CD4-positive, alpha-beta T cell treated with Interferon alpha-2 for 1 hour (primary cell): ENCODE measurements at regions not wholly inside any gene's neighbourhood (a gene's known extent, or its start where the extent isn't known, plus 50 kb on each side); places are given as distances from the start of the nearest gene placed in this dataset.
"Not testable (repeated sequence)": the region's sequence is repeated elsewhere in the genome, so short reads cannot be mapped to it uniquely, and the experiment has no call there.

Experiments used
- DNase-seq, 2 donors: peaks; one replicate each; pipeline ENCODE4 v3.0.0-alpha.2; 2020 to 2022

- DNase-seq, result no peak
Observed at GRCh38 chr20:53764415-53764800, 170.8 kb upstream of the ZNF217 start.

- no peak for DNase-seq
Observed at GRCh38 chr20:53763707-53764414, 170.2 kb upstream of the ZNF217 start.

- not testable (repeated sequence) for DNase-seq
Observed at GRCh38 chr20:53762423-53762798, 168.8 kb upstream of the ZNF217 start.

GRCh38 chr20:53760025-53760441 is 166.4 kb upstream of the ZNF217 start:
- peak in 1 of 2 donors; percentile 43 for DNase-seq

GRCh38 chr20:53757472-53757913 is 163.9 kb upstream of the ZNF217 start:
- no peak for DNase-seq

GRCh38 chr20:53755733-53756531 is 162.3 kb upstream of the ZNF217 start:
- DNase-seq, result no peak

- DNase-seq, result no peak
Observed at GRCh38 chr20:53753880-53754459, 160.3 kb upstream of the ZNF217 start.

GRCh38 chr20:53752971-53753879 is 159.6 kb upstream of the ZNF217 start:
- no peak for DNase-seq

GRCh38 chr20:53752583-53752970 is 158.9 kb upstream of the ZNF217 start:
- DNase-seq, result no peak

- DNase-seq, result no peak
Observed at GRCh38 chr20:53751620-53752318, 158.1 kb upstream of the ZNF217 start.

GRCh38 chr20:53750827-53751619 is 157.4 kb upstream of the ZNF217 start:
- DNase-seq, result peak; percentile 32 to 48

GRCh38 chr20:53749499-53749898 is 155.9 kb upstream of the ZNF217 start:
- no peak for DNase-seq

GRCh38 chr20:53748821-53749421 is 155.3 kb upstream of the ZNF217 start:
- DNase-seq, result peak; percentile 27 to 28

GRCh38 chr20:53748176-53748575 is 154.5 kb upstream of the ZNF217 start:
- DNase-seq, result no peak

GRCh38 chr20:53743607-53744260 is 150.1 kb upstream of the ZNF217 start:
- no peak for DNase-seq

- no peak for DNase-seq
Observed at GRCh38 chr20:53742685-53743081, 149.0 kb upstream of the ZNF217 start.

GRCh38 chr20:53741726-53742028 is 148.0 kb upstream of the ZNF217 start:
- no peak for DNase-seq

GRCh38 chr20:53739799-53740785 is 146.5 kb upstream of the ZNF217 start:
- peak in 1 of 2 donors; percentile 28 for DNase-seq
